Activated T-helper 17 cell treated with anti-CD3 and anti-CD28 coated beads, Interleukin-2, amount 50 U/mL, for 72 hours (primary cell): ENCODE measurements at regions not wholly inside any gene's neighbourhood (a gene's known extent, or its start where the extent isn't known, plus 50 kb on each side); places are given as distances from the start of the nearest gene placed in this dataset.

Experiments used
- ATAC-seq: fragments of 150-1000 bp; cut with Tn5 transposase; replicated peaks from 2 replicates; pipeline ENCODE4 v1.10.0; 2021; ENCODE audit warnings: mild to moderate bottlenecking, moderate library complexity
- H3K27ac Mint-ChIP-seq: one replicate; pipeline ENCODE4 v1.8.0; 2022; ENCODE audit warnings: mixed read lengths
- H3K27me3 Mint-ChIP-seq: one replicate; pipeline ENCODE4 v1.8.0; 2022; ENCODE audit warnings: mixed read lengths
- H3K36me3 Mint-ChIP-seq: one replicate; pipeline ENCODE4 v1.8.0; 2022; ENCODE audit warnings: low read depth, mild to moderate bottlenecking, mixed read lengths
- H3K4me1 Mint-ChIP-seq: one replicate; pipeline ENCODE4 v1.8.0; 2022; ENCODE audit warnings: mixed read lengths
- H3K4me3 Mint-ChIP-seq: one replicate; pipeline ENCODE4 v1.8.0; 2022; ENCODE audit warnings: mild to moderate bottlenecking, mixed read lengths
- H3K9me3 Mint-ChIP-seq: one replicate; pipeline ENCODE4 v1.8.0; 2022; ENCODE audit warnings: mixed read lengths

DNA sequence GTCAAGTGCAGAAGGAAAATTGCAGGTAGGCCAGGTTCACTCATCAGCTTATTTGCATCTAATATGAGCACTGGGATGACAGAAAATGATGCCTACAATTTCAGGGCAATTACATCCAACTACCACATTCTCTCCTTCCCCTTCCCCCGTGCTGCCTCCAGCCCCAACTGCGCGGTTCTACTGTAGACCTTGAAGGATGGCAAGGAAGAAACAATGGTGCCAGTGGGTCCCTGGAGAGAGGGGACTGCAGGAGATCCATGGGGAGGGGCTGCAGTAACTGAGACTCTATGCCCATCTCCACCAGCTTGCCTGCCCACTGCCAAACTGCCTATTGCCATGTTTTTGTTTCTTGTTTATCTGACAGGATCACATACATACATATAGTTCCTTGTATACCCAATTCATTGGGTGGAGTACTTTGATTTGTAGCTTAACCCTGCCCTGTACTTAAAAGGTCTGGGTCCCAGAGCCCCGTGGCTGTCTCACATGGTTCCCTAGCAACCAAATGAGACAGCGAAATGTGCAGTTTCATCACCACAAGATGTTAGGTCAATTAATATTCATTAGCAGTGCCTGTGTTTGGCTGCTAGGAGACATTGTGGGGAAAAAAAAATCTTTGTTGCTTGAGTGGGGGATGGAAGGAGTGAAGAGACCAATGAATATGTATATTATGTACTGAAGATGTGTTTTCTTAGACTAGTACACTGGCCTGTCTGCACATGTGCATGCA is 253.5 kb upstream of the PLET1 start:
- Mint-ChIP-seq H3K36me3 (no peaks in the 10 kb centered on the region), H3K4me1 (no peaks in the 10 kb centered on the region), H3K27me3 (peaks cover 10% of the 10 kb centered on the region), H3K27ac (no peak overlapping the region), H3K9me3 (no peaks in the 10 kb centered on the region), H3K4me3 (no peak overlapping the region)
- no peak for ATAC-seq

DNA sequence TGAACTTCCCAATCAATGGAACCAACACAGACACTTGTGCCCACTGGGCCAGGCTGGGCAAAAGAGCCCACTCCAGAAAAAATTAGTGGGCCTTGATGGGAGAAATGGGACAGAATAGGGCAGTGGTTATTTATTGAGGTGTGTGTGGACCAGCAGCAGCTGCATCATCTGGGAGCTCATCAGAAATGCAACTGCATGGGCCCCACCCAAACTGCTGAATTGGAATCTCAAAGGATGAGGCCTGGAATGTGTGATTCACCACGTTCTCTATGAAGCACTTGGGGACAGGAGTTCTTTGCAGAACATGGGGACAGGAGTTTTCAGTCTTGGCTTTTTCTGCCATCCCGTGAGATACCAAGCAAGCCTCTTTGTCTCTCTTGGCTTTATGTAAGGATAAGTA is 255.6 kb upstream of the PLET1 start:
- no peak for ATAC-seq
- Mint-ChIP-seq H3K9me3 (no peaks in the 10 kb centered on the region), H3K27ac (no peak overlapping the region), H3K4me1 (peaks cover 3% of the 10 kb centered on the region), H3K4me3 (no peak overlapping the region), H3K27me3 (peaks cover 8% of the 10 kb centered on the region), H3K36me3 (no peaks in the 10 kb centered on the region)

DNA sequence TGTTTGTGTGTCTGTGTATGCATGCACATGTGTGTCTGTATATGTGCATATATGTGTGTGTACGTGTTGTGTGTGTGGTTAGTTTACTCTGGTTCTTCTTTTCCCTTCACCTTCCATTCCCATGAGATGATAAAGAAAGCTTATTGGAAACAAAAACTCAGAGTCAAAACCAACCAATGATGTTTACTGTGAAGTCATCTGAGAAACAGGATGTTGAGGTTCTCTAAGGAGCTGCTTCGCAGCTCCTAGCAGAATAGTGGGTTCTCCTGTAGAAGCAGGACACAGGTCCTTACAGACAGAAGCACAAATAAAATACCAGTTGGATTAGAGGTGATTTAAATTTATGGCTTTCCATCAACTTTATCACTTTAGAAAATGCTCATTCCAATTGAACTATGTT is 256.1 kb upstream of the PLET1 start:
- H3K4me3 Mint-ChIP-seq: no peak overlapping the region
- H3K27me3 Mint-ChIP-seq: peaks cover 8% of the 10 kb centered on the region
- no peaks in the 10 kb centered on the region for H3K36me3 Mint-ChIP-seq
- H3K4me1 Mint-ChIP-seq: peaks cover 3% of the 10 kb centered on the region
- H3K27ac Mint-ChIP-seq: no peak overlapping the region
- no peaks in the 10 kb centered on the region for H3K9me3 Mint-ChIP-seq
- ATAC-seq: peak; percentile 47

DNA sequence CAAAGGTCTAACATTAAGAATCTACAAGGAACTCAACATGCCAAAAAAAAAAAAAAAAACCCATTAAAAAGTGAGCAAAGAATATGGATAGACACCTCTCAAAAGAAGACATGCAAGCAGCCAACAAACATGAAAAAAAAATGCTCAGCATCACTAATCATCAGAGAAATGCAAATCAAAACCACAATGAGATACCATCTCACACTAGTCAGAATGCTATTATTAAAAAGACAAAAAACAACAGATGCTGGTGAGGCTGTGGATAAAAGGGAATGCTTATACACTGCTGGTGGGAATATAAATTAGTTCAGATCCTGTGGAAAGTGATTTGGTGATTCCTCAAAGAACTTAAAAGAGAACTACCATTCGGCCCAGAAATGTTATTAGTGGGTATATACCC is 257.7 kb upstream of the PLET1 start:
- Mint-ChIP-seq H3K36me3 (no peaks in the 10 kb centered on the region), H3K4me1 (peaks cover 3% of the 10 kb centered on the region), H3K27ac (no peak overlapping the region), H3K4me3 (no peak overlapping the region), H3K27me3 (peaks cover 4% of the 10 kb centered on the region), H3K9me3 (no peaks in the 10 kb centered on the region)
- no peak for ATAC-seq

DNA sequence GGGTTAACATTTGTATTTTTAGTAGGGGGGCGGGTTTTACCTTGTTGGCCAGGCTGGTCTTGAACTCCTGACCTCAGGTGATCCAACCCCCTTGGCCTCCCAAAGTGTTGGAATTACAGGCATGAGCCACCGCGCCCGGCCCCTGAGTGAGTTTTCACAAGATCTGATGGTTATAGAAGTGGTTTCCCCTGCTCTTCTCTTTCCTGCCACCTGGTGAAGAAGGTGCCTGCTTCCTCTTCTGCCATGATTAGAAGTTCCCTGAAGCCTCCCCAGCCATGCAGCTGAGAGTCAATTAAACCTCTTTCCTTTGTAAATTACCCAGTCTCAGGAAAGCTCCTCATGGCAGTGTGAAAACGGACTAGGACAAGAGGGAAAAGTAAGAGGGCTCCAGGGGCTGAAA is 259.1 kb upstream of the PLET1 start:
- Mint-ChIP-seq H3K4me3 (no peak overlapping the region), H3K36me3 (no peaks in the 10 kb centered on the region), H3K27me3 (no peaks in the 10 kb centered on the region), H3K27ac (no peak overlapping the region), H3K9me3 (no peaks in the 10 kb centered on the region), H3K4me1 (peaks cover 3% of the 10 kb centered on the region)
- ATAC-seq: no peak

DNA sequence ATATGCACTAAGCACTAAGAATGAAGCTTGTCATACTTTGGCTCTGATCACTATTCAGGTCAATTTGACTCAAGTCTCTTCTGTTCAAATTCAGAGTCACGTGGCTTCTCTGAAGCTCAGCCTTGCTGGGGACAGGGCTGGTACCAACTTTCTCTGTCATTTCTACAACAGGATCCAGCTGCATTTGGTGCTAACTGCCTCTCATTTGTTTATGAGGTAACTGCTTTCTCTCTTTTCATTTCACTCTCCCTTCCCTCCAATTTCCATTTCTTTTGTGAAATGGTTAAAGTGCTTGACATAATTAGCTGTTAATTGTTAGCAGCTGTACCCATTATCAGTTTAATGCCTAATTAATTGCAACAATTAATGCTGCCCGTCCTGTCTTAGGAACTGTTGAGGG is 259.7 kb upstream of the PLET1 start:
- H3K27me3 Mint-ChIP-seq: no peaks in the 10 kb centered on the region
- no peaks in the 10 kb centered on the region for H3K36me3 Mint-ChIP-seq
- peaks cover 3% of the 10 kb centered on the region for H3K4me1 Mint-ChIP-seq
- H3K9me3 Mint-ChIP-seq: no peaks in the 10 kb centered on the region
- H3K4me3 Mint-ChIP-seq: no peak overlapping the region
- H3K27ac Mint-ChIP-seq: no peak overlapping the region
- no peak for ATAC-seq

DNA sequence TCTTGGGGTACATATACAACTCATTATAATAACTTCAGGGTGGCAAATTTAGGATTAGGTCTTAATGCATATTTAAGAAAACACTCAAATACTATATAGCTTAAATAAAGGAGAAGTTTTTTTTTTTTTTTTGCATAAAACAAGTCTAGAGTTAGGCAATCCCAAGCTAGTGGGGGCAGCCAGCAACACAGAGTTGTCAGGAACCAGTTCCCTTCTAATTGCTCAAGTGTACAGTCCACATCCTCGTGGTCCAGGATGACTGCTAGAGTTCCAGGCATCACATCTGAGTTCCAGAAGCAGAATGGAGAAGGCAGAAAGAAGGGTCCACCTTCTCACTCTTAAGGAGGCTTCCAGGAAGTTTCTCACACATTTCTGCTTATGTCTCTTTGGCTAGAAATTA is 261.9 kb upstream of the PLET1 start:
- ATAC-seq: no peak
- Mint-ChIP-seq H3K36me3 (no peaks in the 10 kb centered on the region), H3K4me1 (peaks cover 8% of the 10 kb centered on the region), H3K4me3 (no peak overlapping the region), H3K9me3 (no peaks in the 10 kb centered on the region), H3K27ac (no peak overlapping the region), H3K27me3 (peaks cover 7% of the 10 kb centered on the region)

DNA sequence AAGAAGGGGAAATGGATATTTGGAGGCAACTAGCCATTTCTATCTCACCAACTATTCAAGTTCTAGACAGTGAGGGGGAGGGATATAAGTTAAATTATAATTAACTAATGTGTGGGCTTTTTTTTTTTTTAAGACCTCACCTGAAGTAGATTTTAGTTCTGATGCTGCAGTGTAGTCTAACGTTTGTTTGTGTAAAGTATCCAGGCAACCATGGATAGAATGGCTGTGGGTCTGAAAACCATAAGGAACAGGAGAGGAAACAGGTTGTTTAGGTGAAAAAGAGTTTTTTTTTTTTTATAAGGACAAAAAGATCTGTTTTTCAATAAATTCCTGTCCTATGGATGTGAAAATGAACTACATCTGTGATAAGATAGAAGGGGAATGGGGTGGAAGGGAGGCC is 262.4 kb upstream of the PLET1 start:
- ATAC-seq: no peak
- no peaks in the 10 kb centered on the region for H3K9me3 Mint-ChIP-seq
- no peak overlapping the region for H3K4me3 Mint-ChIP-seq
- H3K27me3 Mint-ChIP-seq: peaks cover 10% of the 10 kb centered on the region
- H3K36me3 Mint-ChIP-seq: no peaks in the 10 kb centered on the region
- H3K27ac Mint-ChIP-seq: no peak overlapping the region
- peaks cover 8% of the 10 kb centered on the region for H3K4me1 Mint-ChIP-seq

DNA sequence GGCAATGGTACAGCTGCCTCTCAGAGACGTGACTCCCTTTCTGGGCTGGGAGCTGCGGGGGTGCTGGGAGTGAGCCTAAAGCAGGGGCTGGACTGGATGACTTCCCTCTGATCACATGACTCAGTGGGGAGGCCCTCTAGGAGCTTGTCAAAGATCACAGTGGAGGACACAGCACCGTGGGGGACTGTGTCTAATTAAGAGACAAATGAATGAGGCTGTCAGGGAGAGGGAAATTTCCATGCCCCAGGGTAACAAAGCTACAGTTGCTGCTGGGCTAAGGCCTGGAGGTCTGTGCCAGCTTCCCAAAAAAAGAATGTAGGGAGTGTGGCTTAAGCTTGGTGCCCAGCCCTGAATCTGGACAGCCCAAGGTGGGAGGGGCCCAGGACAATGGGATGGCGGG is 262.8 kb upstream of the PLET1 start:
- Mint-ChIP-seq H3K36me3 (no peaks in the 10 kb centered on the region), H3K27me3 (peaks cover 10% of the 10 kb centered on the region), H3K4me3 (no peak overlapping the region), H3K9me3 (no peaks in the 10 kb centered on the region), H3K4me1 (peaks cover 8% of the 10 kb centered on the region), H3K27ac (no peak overlapping the region)
- no peak for ATAC-seq

DNA sequence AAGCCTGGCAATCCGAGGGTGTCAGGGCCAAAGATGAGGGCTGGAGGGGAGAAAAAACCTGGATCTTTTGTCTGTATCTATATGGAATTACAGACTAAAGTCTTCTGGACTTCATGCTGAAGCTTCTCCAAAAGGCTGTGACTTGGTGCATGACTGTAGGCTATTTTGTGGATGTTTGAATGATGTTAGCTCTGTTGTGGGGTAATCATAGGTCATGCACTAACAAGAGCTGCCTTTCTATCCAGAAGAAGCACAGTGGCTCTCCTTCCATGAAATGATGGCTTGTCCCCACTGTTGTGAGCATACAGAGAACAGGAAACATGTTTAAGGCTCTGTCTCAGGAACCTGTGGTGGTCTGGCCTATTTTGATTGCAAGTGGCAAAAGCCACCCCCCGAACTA is 263.3 kb upstream of the PLET1 start:
- H3K36me3 Mint-ChIP-seq: no peaks in the 10 kb centered on the region
- no peak overlapping the region for H3K4me3 Mint-ChIP-seq
- no peak for ATAC-seq

DNA sequence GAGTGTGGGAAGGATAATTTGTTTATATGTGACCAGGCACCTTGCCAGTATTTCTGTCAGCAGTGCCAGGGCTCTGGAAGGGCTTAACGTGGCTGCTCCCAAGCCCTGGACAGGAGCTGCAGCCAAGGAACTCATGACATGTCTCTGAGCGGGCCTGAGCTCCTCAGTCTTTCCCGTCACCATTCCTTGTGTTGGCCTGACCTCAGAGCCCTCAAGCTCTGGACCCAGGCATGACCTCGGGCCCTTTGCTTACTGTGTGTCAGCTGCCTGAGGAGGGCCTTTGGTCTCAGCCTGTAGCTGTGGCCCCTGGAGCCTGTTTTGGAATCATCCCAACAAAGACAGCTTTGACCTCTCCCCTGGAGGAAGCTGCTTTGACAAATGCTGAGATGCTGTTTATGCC is 264.1 kb upstream of the PLET1 start:
- no peak for ATAC-seq
- Mint-ChIP-seq H3K9me3 (no peaks in the 10 kb centered on the region), H3K4me3 (no peak overlapping the region), H3K27ac (no peak overlapping the region), H3K4me1 (peaks cover 7% of the 10 kb centered on the region), H3K27me3 (peaks cover 10% of the 10 kb centered on the region), H3K36me3 (no peaks in the 10 kb centered on the region)

More for the DNA sequence above, 263.3 kb upstream of the PLET1 start:
- peaks cover 8% of the 10 kb centered on the region for H3K4me1 Mint-ChIP-seq
- no peak overlapping the region for H3K27ac Mint-ChIP-seq
- peaks cover 10% of the 10 kb centered on the region for H3K27me3 Mint-ChIP-seq
- H3K9me3 Mint-ChIP-seq: no peaks in the 10 kb centered on the region

DNA sequence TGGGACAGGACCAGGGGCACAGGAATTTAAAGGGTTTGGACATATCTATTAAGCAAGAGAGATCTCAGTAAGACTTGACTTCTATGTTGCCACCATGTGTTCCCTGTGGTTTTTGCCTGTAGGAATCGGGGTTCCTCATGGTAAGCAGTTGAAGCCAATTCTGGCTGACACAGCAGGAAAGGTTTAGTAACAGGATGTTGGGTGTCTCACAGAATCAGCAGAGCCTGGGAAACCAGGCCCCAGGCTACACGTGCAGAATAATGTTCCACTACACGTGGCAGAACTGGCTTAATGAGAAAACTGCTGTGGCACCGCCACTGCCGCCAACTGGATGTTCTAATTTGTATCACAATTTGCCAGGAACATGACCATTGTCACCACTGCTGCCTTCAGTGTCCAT is 264.6 kb upstream of the PLET1 start:
- Mint-ChIP-seq H3K4me3 (no peak overlapping the region), H3K27ac (no peak overlapping the region), H3K27me3 (peaks cover 10% of the 10 kb centered on the region), H3K4me1 (peaks cover 5% of the 10 kb centered on the region), H3K36me3 (no peaks in the 10 kb centered on the region), H3K9me3 (no peaks in the 10 kb centered on the region)
- no peak for ATAC-seq

DNA sequence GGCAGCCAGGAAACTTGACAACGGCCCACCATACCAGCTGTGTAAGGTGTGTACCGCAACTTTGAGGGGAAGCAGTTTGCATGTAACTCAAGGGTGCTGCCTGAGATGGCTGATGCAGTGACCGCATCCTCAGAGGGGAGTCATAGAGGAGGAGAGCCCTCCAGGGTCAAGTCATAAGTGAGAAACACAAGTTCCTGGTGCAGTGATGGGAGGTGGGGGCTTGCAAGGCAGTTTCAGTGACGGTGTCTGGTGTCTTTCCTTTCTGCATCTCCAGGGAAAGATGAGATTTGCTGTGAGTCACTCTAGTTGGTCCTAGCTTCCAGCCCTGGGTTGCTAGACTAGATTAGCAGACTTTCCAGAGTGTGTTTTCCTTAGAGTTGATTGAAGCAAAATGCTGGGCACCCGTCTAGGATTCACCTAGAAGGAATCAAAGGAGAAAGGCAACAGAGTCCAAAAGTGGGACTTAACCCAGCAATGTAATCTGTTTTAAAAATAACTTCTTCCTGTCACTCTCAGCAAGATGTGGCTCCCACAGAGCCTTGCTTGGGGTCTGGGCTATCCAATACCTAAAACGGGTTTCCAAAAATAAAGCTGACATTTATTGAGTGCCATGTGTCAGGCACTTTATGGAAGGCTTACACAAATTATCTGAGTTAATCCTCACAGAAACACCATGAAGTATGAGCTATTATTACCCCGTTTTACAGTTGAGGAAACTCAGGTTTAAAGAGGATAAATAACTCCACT is 265.4 kb upstream of the PLET1 start:
- peaks cover 5% of the 10 kb centered on the region for H3K4me1 Mint-ChIP-seq

DNA sequence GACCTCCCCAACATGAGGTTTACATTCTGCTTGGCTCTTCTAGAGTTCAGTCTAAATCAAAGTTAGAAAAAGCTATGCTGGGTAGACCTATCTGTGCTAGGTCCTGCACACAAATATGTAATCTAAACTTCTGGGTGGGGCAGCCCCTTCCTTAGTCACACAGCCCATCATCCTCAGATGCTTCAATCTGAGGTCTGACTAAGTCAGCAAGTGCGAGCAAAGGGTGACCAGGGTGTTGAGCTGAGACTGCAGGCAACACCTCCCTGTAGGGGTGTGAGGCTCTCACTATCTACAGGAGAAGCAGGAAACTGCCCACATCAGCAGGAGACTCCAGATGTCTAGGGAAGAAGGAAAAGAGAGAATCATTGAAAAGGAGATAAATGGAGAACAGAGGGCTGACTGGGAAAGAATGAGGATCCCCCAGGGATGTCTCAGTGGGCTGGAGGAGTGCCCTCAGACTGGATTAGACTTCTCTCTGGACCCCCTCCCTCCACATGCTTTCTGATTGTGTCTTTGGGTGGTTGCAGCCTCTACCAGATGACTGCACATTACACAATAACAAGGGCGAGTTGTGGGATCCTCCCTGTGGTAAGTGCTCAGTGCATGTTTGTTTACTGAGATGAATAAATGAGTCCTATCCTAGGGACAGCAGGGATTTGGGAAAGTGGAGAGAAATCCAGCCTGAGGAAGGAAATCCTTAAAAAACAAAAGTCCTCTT is 266.2 kb upstream of the PLET1 start:
- Mint-ChIP-seq H3K9me3 (no peaks in the 10 kb centered on the region), H3K36me3 (no peaks in the 10 kb centered on the region), H3K4me3 (no peak overlapping the region), H3K4me1 (peaks cover 5% of the 10 kb centered on the region), H3K27ac (peak overlapping the region; percentile 48), H3K27me3 (peaks cover 10% of the 10 kb centered on the region)
- ATAC-seq: peak; percentile 95

More for the DNA sequence above, 265.4 kb upstream of the PLET1 start:
- H3K27ac Mint-ChIP-seq: no peak overlapping the region
- H3K9me3 Mint-ChIP-seq: no peaks in the 10 kb centered on the region
- no peaks in the 10 kb centered on the region for H3K36me3 Mint-ChIP-seq
- peaks cover 10% of the 10 kb centered on the region for H3K27me3 Mint-ChIP-seq
- ATAC-seq: no peak
- H3K4me3 Mint-ChIP-seq: no peak overlapping the region

DNA sequence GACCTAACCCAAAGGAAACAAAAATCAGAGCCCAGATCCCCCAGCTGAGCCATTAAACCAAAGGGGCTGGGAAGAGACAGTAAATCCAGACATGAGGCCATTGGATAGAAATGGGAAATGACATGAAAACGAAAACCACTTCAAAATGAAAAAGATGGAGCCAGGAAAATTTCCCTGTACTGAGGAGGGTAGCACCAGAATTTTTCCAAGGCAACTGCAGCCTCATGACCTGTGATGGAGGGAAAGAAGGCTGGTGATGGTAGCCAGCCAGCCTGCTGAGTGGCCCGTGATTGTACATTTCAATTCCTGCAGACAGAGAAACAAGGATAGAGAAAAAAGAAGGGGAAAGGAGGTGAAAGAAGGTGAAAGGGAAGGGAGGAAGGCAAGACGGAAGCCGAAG is 268.4 kb upstream of the PLET1 start:
- Mint-ChIP-seq H3K27me3 (peaks cover 13% of the 10 kb centered on the region), H3K4me1 (peaks cover 5% of the 10 kb centered on the region), H3K36me3 (no peaks in the 10 kb centered on the region), H3K27ac (no peak overlapping the region), H3K9me3 (no peaks in the 10 kb centered on the region), H3K4me3 (no peak overlapping the region)
- ATAC-seq: no peak
